OCI-LY1 (cell line): ENCODE measurements at regions not wholly inside any gene's neighbourhood (a gene's known extent, or its start where the extent isn't known, plus 50 kb on each side); places are given as distances from the start of the nearest gene placed in this dataset.

Source experiments
- EZH2 ChIP-seq: fragments of 200-600 bp; sonication (generic), shearing (Covaris generic); IDR thresholded peaks from 2 replicates; pipeline ENCODE4 v1.8.0; 2017; ENCODE audit warnings: borderline replicate concordance, mixed run types, mild to moderate bottlenecking, antibody characterized with exemption, low read length, moderate library complexity, mixed read lengths
- TF ChIP-seq, protein P1 (sequence below): fragments of 200-600 bp; sonication (generic), shearing (Covaris generic); IDR thresholded peaks from 2 replicates; pipeline ENCODE4 v1.5.1; 2017; ENCODE audit warnings: mild to moderate bottlenecking, antibody characterized with exemption, low read length, moderate library complexity, mixed read lengths

DNA sequence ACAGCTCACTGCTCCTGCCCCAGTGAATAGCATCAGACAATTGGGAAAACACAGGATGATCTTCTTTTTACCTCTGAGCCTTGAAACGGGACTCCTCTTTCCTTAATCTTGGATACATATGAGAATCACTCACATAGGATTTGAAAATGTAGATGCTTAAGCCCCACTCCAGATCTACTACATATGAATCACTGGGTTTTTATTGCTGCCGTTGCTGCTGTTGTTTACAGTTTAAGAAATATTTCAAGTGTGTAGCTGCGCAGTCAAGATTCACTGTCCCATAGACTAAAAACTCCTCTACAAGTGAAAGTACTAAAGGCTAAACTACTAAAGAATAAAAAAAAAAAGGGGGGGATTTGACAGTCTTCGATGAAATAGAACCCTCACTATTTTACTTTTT is 765.9 kb downstream of the NTRK3 start:
- TF ChIP-seq, protein P1, sequence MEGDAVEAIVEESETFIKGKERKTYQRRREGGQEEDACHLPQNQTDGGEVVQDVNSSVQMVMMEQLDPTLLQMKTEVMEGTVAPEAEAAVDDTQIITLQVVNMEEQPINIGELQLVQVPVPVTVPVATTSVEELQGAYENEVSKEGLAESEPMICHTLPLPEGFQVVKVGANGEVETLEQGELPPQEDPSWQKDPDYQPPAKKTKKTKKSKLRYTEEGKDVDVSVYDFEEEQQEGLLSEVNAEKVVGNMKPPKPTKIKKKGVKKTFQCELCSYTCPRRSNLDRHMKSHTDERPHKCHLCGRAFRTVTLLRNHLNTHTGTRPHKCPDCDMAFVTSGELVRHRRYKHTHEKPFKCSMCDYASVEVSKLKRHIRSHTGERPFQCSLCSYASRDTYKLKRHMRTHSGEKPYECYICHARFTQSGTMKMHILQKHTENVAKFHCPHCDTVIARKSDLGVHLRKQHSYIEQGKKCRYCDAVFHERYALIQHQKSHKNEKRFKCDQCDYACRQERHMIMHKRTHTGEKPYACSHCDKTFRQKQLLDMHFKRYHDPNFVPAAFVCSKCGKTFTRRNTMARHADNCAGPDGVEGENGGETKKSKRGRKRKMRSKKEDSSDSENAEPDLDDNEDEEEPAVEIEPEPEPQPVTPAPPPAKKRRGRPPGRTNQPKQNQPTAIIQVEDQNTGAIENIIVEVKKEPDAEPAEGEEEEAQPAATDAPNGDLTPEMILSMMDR, result no peak
- no peak for TF ChIP-seq EZH2
